ENCODE measurements at regions not wholly inside any gene's neighbourhood (a gene's known extent, or its start where the extent isn't known, plus 50 kb on each side); places are given as distances from the start of the nearest gene placed in this dataset.

GRCh38 chr13:76795701-76796695 lies 90.2 kb downstream of the KCTD12 start:
- Histone ChIP-seq H3K4me3 (replicated peaks; ENCODE audit: low read depth, low read length) (no peak overlapping the region), H3K27me3 (replicated peaks; ENCODE audit: control insufficient read depth, insufficient read depth, low read length) (no peaks in the 10 kb centered on the region), H3K36me3 (ENCODE audit: control insufficient read depth, insufficient read depth, low read length) (no peaks in the 10 kb centered on the region)
- TF ChIP-seq CTCF (IDR thresholded peaks at IDR 0.05; ENCODE audit: insufficient read depth, low read length, poor library complexity, severe bottlenecking), result no peak
- DNase-seq (ENCODE audit: extremely low read depth, insufficient read length), result no peak

GRCh38 chr13:76792731-76793347 lies 93.4 kb downstream of the KCTD12 start:
- no peak for TF ChIP-seq CTCF (IDR thresholded peaks at IDR 0.05; ENCODE audit: insufficient read depth, low read length, poor library complexity, severe bottlenecking)
- Histone ChIP-seq H3K36me3 (ENCODE audit: control insufficient read depth, insufficient read depth, low read length) (no peaks in the 10 kb centered on the region), H3K4me3 (replicated peaks; ENCODE audit: low read depth, low read length) (no peak overlapping the region), H3K27me3 (replicated peaks; ENCODE audit: control insufficient read depth, insufficient read depth, low read length) (no peaks in the 10 kb centered on the region)
- DNase-seq (ENCODE audit: extremely low read depth, insufficient read length), result no peak

GRCh38 chr13:76790980-76791819 lies 95.0 kb downstream of the KCTD12 start:
- no peak for DNase-seq (ENCODE audit: extremely low read depth, insufficient read length)
- Histone ChIP-seq H3K27me3 (replicated peaks; ENCODE audit: control insufficient read depth, insufficient read depth, low read length) (no peaks in the 10 kb centered on the region), H3K4me3 (replicated peaks; ENCODE audit: low read depth, low read length) (no peak overlapping the region), H3K36me3 (ENCODE audit: control insufficient read depth, insufficient read depth, low read length) (no peaks in the 10 kb centered on the region)
- no peak for TF ChIP-seq CTCF (IDR thresholded peaks at IDR 0.05; ENCODE audit: insufficient read depth, low read length, poor library complexity, severe bottlenecking)

GRCh38 chr13:76790526-76790925 lies 95.7 kb downstream of the KCTD12 start:
- no peak for DNase-seq (ENCODE audit: extremely low read depth, insufficient read length)
- TF ChIP-seq CTCF (IDR thresholded peaks at IDR 0.05; ENCODE audit: insufficient read depth, low read length, poor library complexity, severe bottlenecking), result no peak
- Histone ChIP-seq H3K27me3 (replicated peaks; ENCODE audit: control insufficient read depth, insufficient read depth, low read length) (no peaks in the 10 kb centered on the region), H3K36me3 (ENCODE audit: control insufficient read depth, insufficient read depth, low read length) (no peaks in the 10 kb centered on the region), H3K4me3 (replicated peaks; ENCODE audit: low read depth, low read length) (no peak overlapping the region)

- DNase-seq (ENCODE audit: extremely low read depth, insufficient read length), result no peak
- no peaks in the 10 kb centered on the region for H3K27me3 ChIP-seq (replicated peaks; ENCODE audit: control insufficient read depth, insufficient read depth, low read length)
- no peak for TF ChIP-seq CTCF (IDR thresholded peaks at IDR 0.05; ENCODE audit: insufficient read depth, low read length, poor library complexity, severe bottlenecking)
- H3K36me3 ChIP-seq (ENCODE audit: control insufficient read depth, insufficient read depth, low read length), result no peaks in the 10 kb centered on the region
- H3K4me3 ChIP-seq (replicated peaks; ENCODE audit: low read depth, low read length), result no peak overlapping the region
These were observed 102.4 kb downstream of the KCTD12 start for GRCh38 chr13:76783798-76784197.

Data from GM06990 (cell line).